ENCODE measurements at regions not wholly inside any gene's neighbourhood (a gene's known extent, or its start where the extent isn't known, plus 50 kb on each side); places are given as distances from the start of the nearest gene placed in this dataset.
A peak's percentile ranks its signal among the peaks of the same experiment; 100 is the strongest.

GRCh38 chr1:94345148-94345721 lies 73.0 kb upstream of the ABCD3 start:
- no peaks in the 10 kb centered on the region for H3K9me3 ChIP-seq (ENCODE audit: low read length)
- H4K20me1 ChIP-seq (ENCODE audit: insufficient read depth, low read depth, low read length) = no peaks in the 10 kb centered on the region
- no peaks in the 10 kb centered on the region for H3K4me1 ChIP-seq (ENCODE audit: low read length)
- no peak overlapping the region for H2AFZ ChIP-seq (ENCODE audit: low read length)
- no peaks in the 10 kb centered on the region for H3K36me3 ChIP-seq (ENCODE audit: insufficient read depth, low read length)
- H3K9ac ChIP-seq (ENCODE audit: low read length) = no peak overlapping the region
- no peaks in the 10 kb centered on the region for H3K27me3 ChIP-seq (ENCODE audit: low read length)
- no peak for DNase-seq
- no peak overlapping the region for H3K27ac ChIP-seq (ENCODE audit: low read length)
- no peak overlapping the region for H3K4me2 ChIP-seq (ENCODE audit: low read depth, low read length, poor library complexity, severe bottlenecking)
- H3K9me2 ChIP-seq (replicated peaks; ENCODE audit: insufficient read depth, low read length) = no peaks in the 10 kb centered on the region
- H3K79me2 ChIP-seq (ENCODE audit: low read length) = no peaks in the 10 kb centered on the region
- H3K4me3 ChIP-seq (ENCODE audit: low read length) = no peak overlapping the region

GRCh38 chr1:94342416-94342815 lies 75.8 kb upstream of the ABCD3 start:
- no peak overlapping the region for H3K4me2 ChIP-seq (ENCODE audit: low read depth, low read length, poor library complexity, severe bottlenecking)
- H3K4me3 ChIP-seq (ENCODE audit: low read length) = no peak overlapping the region
- H3K4me1 ChIP-seq (ENCODE audit: low read length) = no peaks in the 10 kb centered on the region
- H3K27me3 ChIP-seq (ENCODE audit: low read length) = no peaks in the 10 kb centered on the region
- H2AFZ ChIP-seq (ENCODE audit: low read length) = no peak overlapping the region
- H3K27ac ChIP-seq (ENCODE audit: low read length) = no peak overlapping the region
- H4K20me1 ChIP-seq (ENCODE audit: insufficient read depth, low read depth, low read length) = no peaks in the 10 kb centered on the region
- no peak overlapping the region for H3K9ac ChIP-seq (ENCODE audit: low read length)
- H3K36me3 ChIP-seq (ENCODE audit: insufficient read depth, low read length) = no peaks in the 10 kb centered on the region
- H3K79me2 ChIP-seq (ENCODE audit: low read length) = no peaks in the 10 kb centered on the region
- no peaks in the 10 kb centered on the region for H3K9me3 ChIP-seq (ENCODE audit: low read length)
- H3K9me2 ChIP-seq (replicated peaks; ENCODE audit: insufficient read depth, low read length) = no peaks in the 10 kb centered on the region
- no peak for DNase-seq

- Histone ChIP-seq H3K4me3 (ENCODE audit: low read length) (no peak overlapping the region), H3K9me3 (ENCODE audit: low read length) (no peaks in the 10 kb centered on the region), H3K27ac (ENCODE audit: low read length) (no peak overlapping the region), H3K36me3 (ENCODE audit: insufficient read depth, low read length) (no peaks in the 10 kb centered on the region), H3K4me2 (ENCODE audit: low read depth, low read length, poor library complexity, severe bottlenecking) (no peak overlapping the region), H4K20me1 (ENCODE audit: insufficient read depth, low read depth, low read length) (no peaks in the 10 kb centered on the region), H3K9ac (ENCODE audit: low read length) (no peak overlapping the region), H3K27me3 (ENCODE audit: low read length) (no peaks in the 10 kb centered on the region), H3K4me1 (ENCODE audit: low read length) (no peaks in the 10 kb centered on the region), H3K9me2 (replicated peaks; ENCODE audit: insufficient read depth, low read length) (no peaks in the 10 kb centered on the region), H3K79me2 (ENCODE audit: low read length) (no peaks in the 10 kb centered on the region), H2AFZ (ENCODE audit: low read length) (no peak overlapping the region)
- no peak for DNase-seq
Observed at GRCh38 chr1:94339206-94339927, 78.8 kb upstream of the ABCD3 start.

GRCh38 chr1:94336991-94337390 lies 81.2 kb upstream of the ABCD3 start:
- DNase-seq = no peak
- H3K9me2 ChIP-seq (replicated peaks; ENCODE audit: insufficient read depth, low read length) = no peaks in the 10 kb centered on the region
- H3K27me3 ChIP-seq (ENCODE audit: low read length) = no peaks in the 10 kb centered on the region
- no peaks in the 10 kb centered on the region for H3K4me1 ChIP-seq (ENCODE audit: low read length)
- no peak overlapping the region for H3K27ac ChIP-seq (ENCODE audit: low read length)
- no peaks in the 10 kb centered on the region for H4K20me1 ChIP-seq (ENCODE audit: insufficient read depth, low read depth, low read length)
- no peak overlapping the region for H3K9ac ChIP-seq (ENCODE audit: low read length)
- no peaks in the 10 kb centered on the region for H3K9me3 ChIP-seq (ENCODE audit: low read length)
- H3K4me3 ChIP-seq (ENCODE audit: low read length) = no peak overlapping the region
- H2AFZ ChIP-seq (ENCODE audit: low read length) = no peak overlapping the region
- no peak overlapping the region for H3K4me2 ChIP-seq (ENCODE audit: low read depth, low read length, poor library complexity, severe bottlenecking)
- H3K36me3 ChIP-seq (ENCODE audit: insufficient read depth, low read length) = no peaks in the 10 kb centered on the region
- no peaks in the 10 kb centered on the region for H3K79me2 ChIP-seq (ENCODE audit: low read length)

GRCh38 chr1:94335950-94336349 lies 82.2 kb upstream of the ABCD3 start:
- Histone ChIP-seq H3K9ac (ENCODE audit: low read length) (no peak overlapping the region), H3K4me1 (ENCODE audit: low read length) (no peaks in the 10 kb centered on the region), H3K4me2 (ENCODE audit: low read depth, low read length, poor library complexity, severe bottlenecking) (no peak overlapping the region), H3K9me2 (replicated peaks; ENCODE audit: insufficient read depth, low read length) (no peaks in the 10 kb centered on the region), H4K20me1 (ENCODE audit: insufficient read depth, low read depth, low read length) (no peaks in the 10 kb centered on the region), H3K27ac (ENCODE audit: low read length) (no peak overlapping the region), H3K36me3 (ENCODE audit: insufficient read depth, low read length) (no peaks in the 10 kb centered on the region), H3K79me2 (ENCODE audit: low read length) (no peaks in the 10 kb centered on the region), H3K4me3 (ENCODE audit: low read length) (no peak overlapping the region), H3K27me3 (ENCODE audit: low read length) (no peaks in the 10 kb centered on the region), H2AFZ (ENCODE audit: low read length) (no peak overlapping the region), H3K9me3 (ENCODE audit: low read length) (no peaks in the 10 kb centered on the region)
- peak; percentile 69 for DNase-seq

GRCh38 chr1:94335447-94335846 lies 82.7 kb upstream of the ABCD3 start:
- H4K20me1 ChIP-seq (ENCODE audit: insufficient read depth, low read depth, low read length) = no peaks in the 10 kb centered on the region
- no peaks in the 10 kb centered on the region for H3K9me3 ChIP-seq (ENCODE audit: low read length)
- H3K9ac ChIP-seq (ENCODE audit: low read length) = no peak overlapping the region
- no peak overlapping the region for H3K4me2 ChIP-seq (ENCODE audit: low read depth, low read length, poor library complexity, severe bottlenecking)
- H3K4me3 ChIP-seq (ENCODE audit: low read length) = no peak overlapping the region
- no peaks in the 10 kb centered on the region for H3K79me2 ChIP-seq (ENCODE audit: low read length)
- H3K9me2 ChIP-seq (replicated peaks; ENCODE audit: insufficient read depth, low read length) = no peaks in the 10 kb centered on the region
- H3K27me3 ChIP-seq (ENCODE audit: low read length) = no peaks in the 10 kb centered on the region
- H3K36me3 ChIP-seq (ENCODE audit: insufficient read depth, low read length) = no peaks in the 10 kb centered on the region
- H3K27ac ChIP-seq (ENCODE audit: low read length) = no peak overlapping the region
- DNase-seq = no peak
- H2AFZ ChIP-seq (ENCODE audit: low read length) = no peak overlapping the region
- H3K4me1 ChIP-seq (ENCODE audit: low read length) = no peaks in the 10 kb centered on the region

GRCh38 chr1:94334764-94335163 lies 83.4 kb upstream of the ABCD3 start:
- H3K79me2 ChIP-seq (ENCODE audit: low read length) = no peaks in the 10 kb centered on the region
- no peaks in the 10 kb centered on the region for H3K9me3 ChIP-seq (ENCODE audit: low read length)
- no peak overlapping the region for H2AFZ ChIP-seq (ENCODE audit: low read length)
- no peak overlapping the region for H3K27ac ChIP-seq (ENCODE audit: low read length)
- no peak overlapping the region for H3K9ac ChIP-seq (ENCODE audit: low read length)
- H4K20me1 ChIP-seq (ENCODE audit: insufficient read depth, low read depth, low read length) = no peaks in the 10 kb centered on the region
- H3K9me2 ChIP-seq (replicated peaks; ENCODE audit: insufficient read depth, low read length) = no peaks in the 10 kb centered on the region
- H3K4me1 ChIP-seq (ENCODE audit: low read length) = no peaks in the 10 kb centered on the region
- H3K4me3 ChIP-seq (ENCODE audit: low read length) = no peak overlapping the region
- H3K36me3 ChIP-seq (ENCODE audit: insufficient read depth, low read length) = no peaks in the 10 kb centered on the region
- DNase-seq = no peak
- no peaks in the 10 kb centered on the region for H3K27me3 ChIP-seq (ENCODE audit: low read length)
- no peak overlapping the region for H3K4me2 ChIP-seq (ENCODE audit: low read depth, low read length, poor library complexity, severe bottlenecking)

GRCh38 chr1:94332952-94333351 lies 85.2 kb upstream of the ABCD3 start:
- Histone ChIP-seq H4K20me1 (ENCODE audit: insufficient read depth, low read depth, low read length) (no peaks in the 10 kb centered on the region), H3K4me3 (ENCODE audit: low read length) (no peak overlapping the region), H3K9ac (ENCODE audit: low read length) (no peak overlapping the region), H3K4me1 (ENCODE audit: low read length) (no peaks in the 10 kb centered on the region), H3K9me2 (replicated peaks; ENCODE audit: insufficient read depth, low read length) (no peaks in the 10 kb centered on the region), H3K27ac (ENCODE audit: low read length) (no peak overlapping the region), H3K9me3 (ENCODE audit: low read length) (no peaks in the 10 kb centered on the region), H2AFZ (ENCODE audit: low read length) (no peak overlapping the region), H3K4me2 (ENCODE audit: low read depth, low read length, poor library complexity, severe bottlenecking) (no peak overlapping the region), H3K27me3 (ENCODE audit: low read length) (no peaks in the 10 kb centered on the region), H3K79me2 (ENCODE audit: low read length) (no peaks in the 10 kb centered on the region), H3K36me3 (ENCODE audit: insufficient read depth, low read length) (no peaks in the 10 kb centered on the region)
- no peak for DNase-seq

All from Karpas-422 (cell line).